NCI-H128 (cell line): ENCODE measurements at regions not wholly inside any gene's neighbourhood (a gene's known extent, or its start where the extent isn't known, plus 50 kb on each side); places are given as distances from the start of the nearest gene placed in this dataset.
"Not testable (repeated sequence)": the region's sequence is repeated elsewhere in the genome, so short reads cannot be mapped to it uniquely, and the experiment has no call there.

Experiments
- DNase-seq: peaks from one replicate; lab custom pipeline; 2025; ENCODE audit not compliant: unreplicated experiment; lab: John Stamatoyannopoulos, UW

DNA sequence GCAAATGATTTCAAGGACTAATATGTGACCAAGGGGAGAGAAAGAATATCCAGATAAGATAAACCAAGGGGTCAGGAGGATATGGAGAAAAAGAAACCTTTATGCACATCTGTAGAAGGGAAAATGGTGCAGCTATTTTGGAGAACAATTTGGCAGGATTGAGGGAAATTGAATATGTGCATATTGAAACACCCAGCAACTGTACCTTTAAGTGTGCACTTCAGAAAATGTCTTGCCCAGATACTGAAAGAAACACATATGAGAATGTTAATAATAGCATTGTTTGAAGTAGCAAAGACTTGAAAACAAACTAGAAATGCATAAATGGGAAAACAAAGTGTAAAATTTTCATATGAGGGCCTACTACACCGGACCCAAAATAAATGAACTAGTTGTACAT lies 599.6 kb downstream of the PSAT1 start:
- DNase-seq = no peak

DNA sequence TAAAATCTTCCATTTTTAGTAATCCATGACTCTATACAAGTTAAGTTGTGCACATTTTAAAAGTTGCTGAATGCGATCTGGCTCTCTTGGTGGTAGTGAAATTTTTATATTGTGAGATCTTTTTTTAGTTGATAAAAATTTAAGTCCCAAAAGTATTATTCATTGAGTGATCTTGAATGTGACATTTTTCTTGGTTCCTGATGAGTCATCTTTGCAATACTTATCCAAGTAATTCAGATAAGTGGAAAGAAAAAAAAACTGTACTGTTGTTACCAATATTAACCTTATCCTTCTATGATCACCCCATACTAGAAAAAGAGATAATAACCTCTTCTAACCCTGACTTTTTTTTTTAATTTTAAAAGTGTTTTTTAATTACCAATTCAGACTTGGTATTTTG lies 601.3 kb downstream of the PSAT1 start:
- no peak for DNase-seq

- no peak for DNase-seq
Observed at GRCh38 chr9:78899006-78899405, 602.1 kb downstream of the PSAT1 start.

- DNase-seq = no peak
Observed at GRCh38 chr9:78900500-78900899, 603.6 kb downstream of the PSAT1 start.

GRCh38 chr9:78902051-78902450 lies 605.1 kb downstream of the PSAT1 start:
- no peak for DNase-seq

GRCh38 chr9:78903581-78903980 lies 606.7 kb downstream of the PSAT1 start:
- DNase-seq = no peak

DNA sequence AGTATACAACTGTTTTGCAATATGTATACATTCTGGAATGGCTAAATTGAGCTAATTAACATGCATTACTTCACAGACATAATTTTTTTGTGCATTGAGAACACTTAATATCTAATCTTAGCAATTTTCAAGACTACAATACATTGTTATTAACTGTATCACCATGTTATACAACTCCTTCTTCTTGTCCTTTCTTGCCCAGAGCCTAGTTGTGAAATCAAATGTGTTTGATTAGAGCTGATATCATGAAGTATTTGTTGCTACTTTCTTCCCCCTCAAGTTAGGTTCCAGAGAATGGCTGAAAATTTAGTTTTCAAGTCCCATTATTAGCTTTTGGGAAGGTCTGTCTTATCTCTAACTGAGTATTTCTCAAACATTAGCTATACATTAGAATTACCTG lies 607.8 kb downstream of the PSAT1 start:
- no peak for DNase-seq

DNA sequence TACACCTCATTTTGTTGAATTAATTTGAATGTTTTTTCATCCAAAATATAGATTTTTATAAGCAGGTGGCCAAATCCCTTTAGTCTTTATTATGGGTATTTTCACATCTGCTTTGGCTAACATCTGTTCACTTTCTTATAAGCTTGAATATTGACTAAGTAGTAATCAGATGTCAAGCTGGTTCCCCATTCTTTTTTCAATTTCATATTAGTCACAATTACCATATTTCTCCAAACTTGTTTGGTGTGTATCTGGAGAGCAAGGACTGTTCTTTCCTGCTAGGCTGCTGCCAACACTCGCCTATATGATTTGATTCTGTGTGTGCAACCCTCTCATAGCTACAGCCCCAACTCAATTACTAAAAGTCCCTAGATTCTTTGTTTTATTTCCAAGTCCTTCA lies 608.5 kb downstream of the PSAT1 start:
- DNase-seq = no peak

GRCh38 chr9:78905986-78906755 lies 609.2 kb downstream of the PSAT1 start:
- no peak for DNase-seq

DNA sequence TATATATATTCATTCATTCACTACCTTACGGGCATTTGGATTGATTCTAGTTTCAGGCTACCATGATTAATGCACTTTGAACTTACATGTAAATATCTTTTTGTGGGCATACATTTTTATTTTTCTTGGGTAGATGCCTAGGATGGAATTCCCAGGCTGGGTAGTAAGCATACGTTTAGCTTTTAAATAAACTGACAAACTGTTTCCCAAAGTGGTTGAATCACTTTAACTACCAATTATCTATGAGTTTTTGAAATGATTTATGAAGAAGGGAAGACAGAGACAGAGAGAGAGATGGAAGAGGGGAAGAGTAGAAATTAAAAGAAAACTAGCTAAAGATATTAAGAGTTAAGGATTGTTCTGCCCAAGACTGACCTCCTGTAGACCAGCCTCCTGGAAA lies 612.6 kb downstream of the PSAT1 start:
- DNase-seq = no peak

DNA sequence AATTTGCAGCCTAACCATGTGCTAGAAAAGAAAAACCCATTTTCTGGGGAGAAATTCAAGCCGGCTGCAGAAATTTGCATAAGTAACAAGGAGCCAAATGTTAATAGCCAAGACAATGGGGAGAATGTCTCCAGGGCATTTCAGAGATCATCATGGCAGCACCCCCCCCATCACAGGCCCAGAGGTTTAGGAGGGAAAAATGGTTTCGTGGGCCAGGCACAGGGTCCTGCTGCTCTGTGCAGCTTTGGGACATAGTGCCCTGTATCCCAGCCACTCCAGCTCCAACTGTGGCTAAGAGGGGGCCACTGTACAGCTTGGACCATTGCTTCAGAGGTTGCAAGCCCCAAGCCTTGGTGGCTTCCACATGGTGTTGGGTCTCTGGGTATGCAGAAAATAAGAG lies 620.0 kb downstream of the PSAT1 start:
- not testable (repeated sequence) for DNase-seq

- DNase-seq = no peak
Observed at GRCh38 chr9:78918976-78919375, 622.1 kb downstream of the PSAT1 start.

- DNase-seq = no peak
Observed at GRCh38 chr9:78919701-78920100, 622.8 kb downstream of the PSAT1 start.

GRCh38 chr9:78921341-78921740 lies 624.4 kb downstream of the PSAT1 start:
- no peak for DNase-seq

DNA sequence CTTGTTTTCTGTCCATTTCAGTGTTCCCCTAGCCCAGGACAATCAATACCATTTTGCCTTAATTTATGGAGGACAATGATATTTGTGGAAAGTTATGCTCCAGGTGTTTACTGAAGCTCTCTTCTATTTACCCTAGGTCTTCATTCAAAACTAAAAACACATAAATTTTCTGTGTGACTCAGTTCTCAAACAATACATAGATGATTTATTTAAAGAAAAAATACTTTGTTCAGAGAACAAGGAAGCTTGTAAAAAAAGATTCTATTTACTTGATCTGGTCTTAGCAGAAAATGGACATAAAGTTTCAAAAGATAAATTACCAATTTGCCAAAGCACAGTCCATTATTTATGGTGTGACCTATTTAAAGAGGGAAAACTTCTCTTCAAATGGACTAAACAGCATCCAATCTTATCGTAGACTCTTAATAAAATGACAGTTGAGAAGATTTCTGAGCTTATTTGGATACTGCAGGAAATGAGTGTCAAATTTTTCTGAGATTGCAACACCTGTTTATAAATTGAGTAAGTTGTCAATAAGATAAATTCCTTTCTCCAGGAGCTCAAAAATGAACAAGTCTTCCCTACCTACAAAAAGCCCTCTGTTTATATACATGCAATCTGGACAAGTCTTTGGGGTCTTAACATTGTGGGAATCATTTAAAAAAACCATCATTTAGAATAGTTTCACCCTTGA lies 627.2 kb downstream of the PSAT1 start:
- DNase-seq = no peak

- DNase-seq = no peak
Observed at GRCh38 chr9:78927099-78927940, 630.4 kb downstream of the PSAT1 start.

GRCh38 chr9:78928625-78929405 lies 631.9 kb downstream of the PSAT1 start:
- DNase-seq = no peak

- no peak for DNase-seq
Observed at GRCh38 chr9:78930281-78930680, 633.4 kb downstream of the PSAT1 start.

GRCh38 chr9:78932849-78933627 lies 636.1 kb downstream of the PSAT1 start:
- no peak for DNase-seq

DNA sequence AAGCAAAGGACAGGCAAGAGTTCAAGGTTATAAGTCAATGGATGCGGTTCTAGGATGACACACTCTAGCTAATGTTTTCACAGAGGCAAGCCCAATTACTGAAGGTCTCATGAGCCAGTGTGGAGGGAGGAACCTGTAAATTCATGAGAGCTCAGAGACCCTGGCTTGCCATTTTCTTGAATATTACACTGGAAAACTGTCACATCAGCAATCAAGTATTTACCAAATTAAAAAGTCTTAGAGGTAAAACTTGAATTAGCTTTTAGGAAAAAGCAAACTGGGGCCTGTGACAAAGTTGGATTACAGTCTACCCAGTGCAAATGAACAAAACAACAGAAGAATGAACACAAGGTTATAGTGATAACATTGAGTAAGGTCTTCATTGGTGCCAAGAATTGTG lies 636.9 kb upstream of the TLE4 start:
- no peak for DNase-seq
